CD1c-positive myeloid dendritic cell (primary cell): ENCODE measurements at regions not wholly inside any gene's neighbourhood (a gene's known extent, or its start where the extent isn't known, plus 50 kb on each side); places are given as distances from the start of the nearest gene placed in this dataset.

ENCODE experiments used
- DNase-seq: peaks from one replicate; pipeline ENCODE4 v3.0.0-alpha.2; 2016; ENCODE audit errors: extremely low spot score

GRCh38 chr6:164296411-164296810 lies 881.9 kb downstream of the QKI start:
- no peak for DNase-seq

- DNase-seq = no peak
Measured at GRCh38 chr6:164294047-164294784, 879.7 kb downstream of the QKI start.

GRCh38 chr6:164291224-164291623 lies 876.7 kb downstream of the QKI start:
- no peak for DNase-seq

- DNase-seq = no peak
Measured at GRCh38 chr6:164290101-164290500, 875.6 kb downstream of the QKI start.

GRCh38 chr6:164286011-164286410 lies 871.5 kb downstream of the QKI start:
- DNase-seq = no peak

GRCh38 chr6:164283574-164283973 lies 869.1 kb downstream of the QKI start:
- DNase-seq = no peak

- DNase-seq = no peak
Measured at GRCh38 chr6:164276211-164276610, 861.7 kb downstream of the QKI start.

GRCh38 chr6:164275773-164276172 lies 861.3 kb downstream of the QKI start:
- no peak for DNase-seq

GRCh38 chr6:164274493-164274892 lies 860.0 kb downstream of the QKI start:
- no peak for DNase-seq

GRCh38 chr6:164273491-164273890 lies 859.0 kb downstream of the QKI start:
- no peak for DNase-seq

- DNase-seq = no peak
Measured at GRCh38 chr6:164266851-164267250, 852.3 kb downstream of the QKI start.

- DNase-seq = no peak
Measured at GRCh38 chr6:164262348-164262747, 847.8 kb downstream of the QKI start.

- no peak for DNase-seq
Measured at GRCh38 chr6:164258421-164258820, 843.9 kb downstream of the QKI start.

- DNase-seq = no peak
Measured at GRCh38 chr6:164252948-164253347, 838.4 kb downstream of the QKI start.

GRCh38 chr6:164252291-164252690 lies 837.8 kb downstream of the QKI start:
- no peak for DNase-seq

- DNase-seq = no peak
Measured at GRCh38 chr6:164247106-164247505, 832.6 kb downstream of the QKI start.

- no peak for DNase-seq
Measured at GRCh38 chr6:164246082-164246481, 831.6 kb downstream of the QKI start.

- no peak for DNase-seq
Measured at GRCh38 chr6:164243949-164244348, 829.4 kb downstream of the QKI start.

GRCh38 chr6:164243012-164243610 lies 828.6 kb downstream of the QKI start:
- DNase-seq = no peak

- DNase-seq = no peak
Measured at GRCh38 chr6:164230804-164231203, 816.3 kb downstream of the QKI start.

GRCh38 chr6:164230259-164230658 lies 815.7 kb downstream of the QKI start:
- no peak for DNase-seq

GRCh38 chr6:164229716-164230115 lies 815.2 kb downstream of the QKI start:
- no peak for DNase-seq

- no peak for DNase-seq
Measured at GRCh38 chr6:164227952-164228522, 813.5 kb downstream of the QKI start.
